ENCODE measurements at regions not wholly inside any gene's neighbourhood (a gene's known extent, or its start where the extent isn't known, plus 50 kb on each side); places are given as distances from the start of the nearest gene placed in this dataset.

DNA sequence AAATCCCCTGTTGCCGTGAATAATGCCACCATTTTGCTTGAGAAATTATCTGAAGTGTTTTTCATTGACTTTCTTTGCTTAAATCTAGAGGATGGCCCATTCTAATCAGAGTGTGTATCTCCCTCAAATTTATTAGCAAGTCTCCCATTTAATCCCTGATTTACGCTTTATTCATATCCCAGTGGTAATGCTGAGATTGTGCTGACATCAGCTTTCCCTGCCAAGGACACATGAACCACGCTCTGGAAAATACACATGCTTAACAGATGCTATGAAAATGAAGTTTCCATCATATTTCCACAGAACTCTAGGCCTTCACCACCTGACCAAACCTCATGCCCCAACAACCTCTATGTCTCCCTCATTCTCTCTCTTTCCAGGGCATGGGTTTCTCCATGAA, 545.4 kb downstream of the TUSC7 start:
- no peak for DNase-seq (ENCODE audit: low spot score)

DNA sequence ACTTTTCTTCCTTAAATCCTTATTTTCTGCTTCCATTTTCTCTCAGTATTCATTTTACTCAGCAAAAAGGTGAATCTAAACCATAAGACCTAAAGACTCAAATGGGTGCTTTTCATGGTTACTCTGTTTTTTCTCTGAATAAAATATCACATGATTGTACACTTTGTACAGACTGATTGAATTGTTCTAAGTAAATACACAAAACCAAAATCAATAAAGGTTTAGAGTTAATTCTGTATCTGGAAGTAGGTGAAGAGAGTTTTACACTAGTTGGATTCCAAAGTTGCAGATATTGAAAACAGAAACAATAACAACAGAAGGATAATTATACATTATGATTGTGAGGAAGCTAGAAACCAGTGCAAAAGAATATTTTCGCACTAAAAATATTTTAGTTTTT, 546.2 kb downstream of the TUSC7 start:
- no peak for DNase-seq (ENCODE audit: low spot score)

DNA sequence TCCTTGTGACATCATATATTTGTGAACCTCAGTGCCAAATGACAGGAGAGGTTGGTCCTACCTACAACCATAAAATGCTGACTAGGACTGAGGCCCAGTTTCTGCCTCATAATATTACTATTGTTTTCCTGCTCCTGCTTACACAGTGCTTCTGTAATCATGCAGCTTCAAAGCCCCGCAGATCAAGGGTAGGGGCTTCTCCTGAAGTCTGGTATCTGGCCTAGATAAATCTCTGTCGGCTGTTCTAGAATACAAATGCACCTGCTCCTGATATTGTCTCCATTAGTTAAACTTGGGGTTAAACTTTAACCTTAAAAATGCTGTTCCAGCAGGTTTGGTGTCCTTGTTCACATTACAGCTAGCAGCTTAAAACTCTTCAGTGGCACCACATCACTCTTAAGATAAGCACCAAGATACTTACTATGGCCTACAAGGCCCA, 552.4 kb downstream of the TUSC7 start:
- DNase-seq (ENCODE audit: low spot score), result no peak

DNA sequence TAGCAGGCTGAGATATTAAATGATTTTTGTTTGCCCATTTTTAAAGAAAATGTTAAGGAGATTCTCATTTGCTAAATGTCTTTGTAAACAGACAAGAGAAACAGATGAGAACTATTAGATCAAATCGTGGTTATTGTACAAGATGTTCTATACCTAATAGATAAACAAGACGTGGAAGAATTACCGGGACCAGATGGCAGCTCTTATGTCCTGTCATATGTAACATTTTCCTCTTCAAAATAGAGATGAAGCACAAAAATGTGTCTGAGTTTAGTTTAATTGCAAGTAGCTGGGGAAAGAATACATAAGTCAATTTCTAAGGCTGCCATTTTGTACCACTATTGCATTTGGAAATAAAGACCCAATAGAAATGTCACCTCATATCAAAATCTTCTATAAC, 553.7 kb downstream of the TUSC7 start:
- DNase-seq (ENCODE audit: low spot score), result no peak

DNA sequence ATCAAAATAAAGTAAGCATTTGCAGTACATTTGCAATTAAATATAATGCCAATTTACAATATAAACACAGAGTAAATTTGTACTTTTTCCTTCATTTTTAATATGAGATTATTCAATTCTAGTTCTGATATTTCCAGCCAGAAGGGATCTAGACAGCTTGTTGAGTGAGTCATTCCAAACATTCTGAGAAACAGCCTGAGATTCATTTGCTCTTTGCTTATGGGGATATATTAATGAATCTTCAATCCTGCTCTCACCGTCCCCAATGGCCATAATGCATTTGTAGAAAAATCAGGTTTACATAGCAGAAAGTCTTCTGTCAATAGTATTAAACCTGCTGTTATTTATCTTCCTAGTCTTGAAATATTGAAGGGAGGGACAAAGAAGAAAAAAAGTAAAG, 554.2 kb downstream of the TUSC7 start:
- DNase-seq (ENCODE audit: low spot score), result no peak

DNA sequence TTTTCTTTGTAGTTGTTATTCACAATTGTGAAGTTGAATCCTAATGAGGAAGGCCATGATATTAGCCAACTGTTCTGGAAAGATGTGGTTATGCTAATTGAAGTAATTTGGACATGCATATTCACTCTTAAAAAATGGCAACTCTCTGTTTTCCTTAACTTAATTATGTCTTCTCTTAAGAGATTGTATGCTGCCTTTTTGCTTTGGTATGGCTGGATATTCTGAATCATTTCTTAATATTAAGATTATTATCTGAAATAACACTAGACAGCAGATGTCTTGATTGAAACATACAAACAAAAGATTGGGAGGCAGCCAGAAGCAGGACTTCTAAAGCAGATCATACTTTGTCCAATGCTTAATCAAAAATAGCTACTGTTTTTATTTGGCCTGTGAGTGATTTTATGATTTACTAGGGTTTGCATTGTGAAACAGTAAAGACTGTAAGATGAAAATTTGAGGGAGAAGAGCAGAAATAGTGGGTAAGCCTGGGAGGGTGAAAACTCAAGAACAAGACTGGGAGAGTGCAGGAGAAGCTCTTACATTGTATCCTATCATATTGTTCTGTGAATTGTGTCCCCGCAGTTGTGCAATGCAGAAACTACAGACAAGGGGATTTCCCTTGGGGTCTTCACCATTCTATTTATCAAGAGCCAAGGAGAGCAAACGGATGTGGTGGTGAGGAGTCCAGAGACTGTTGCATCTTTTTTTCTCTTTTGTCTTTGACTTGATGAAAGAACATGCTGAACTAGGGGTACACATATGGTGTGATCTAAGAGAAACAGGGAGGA, 554.8 kb downstream of the TUSC7 start:
- DNase-seq (ENCODE audit: low spot score), result no peak

DNA sequence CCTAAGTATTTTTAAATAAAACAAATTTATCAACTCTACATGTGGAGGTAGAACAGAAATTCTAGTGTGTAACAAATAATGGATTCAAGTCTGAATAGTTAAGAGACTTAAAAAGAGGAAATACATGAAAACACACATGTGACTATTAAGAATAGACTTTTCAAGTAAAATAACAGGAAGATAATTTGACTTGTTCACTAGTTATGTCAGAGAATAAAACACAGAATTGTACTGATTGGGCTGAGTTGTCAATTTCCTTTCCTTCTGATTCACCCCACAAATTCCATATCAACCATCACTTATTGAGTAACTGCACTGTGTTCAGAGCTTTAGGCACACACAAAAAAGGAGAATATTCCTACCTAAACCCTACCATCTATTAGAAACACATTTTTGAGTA, 557.2 kb downstream of the TUSC7 start:
- DNase-seq (ENCODE audit: low spot score), result no peak

DNA sequence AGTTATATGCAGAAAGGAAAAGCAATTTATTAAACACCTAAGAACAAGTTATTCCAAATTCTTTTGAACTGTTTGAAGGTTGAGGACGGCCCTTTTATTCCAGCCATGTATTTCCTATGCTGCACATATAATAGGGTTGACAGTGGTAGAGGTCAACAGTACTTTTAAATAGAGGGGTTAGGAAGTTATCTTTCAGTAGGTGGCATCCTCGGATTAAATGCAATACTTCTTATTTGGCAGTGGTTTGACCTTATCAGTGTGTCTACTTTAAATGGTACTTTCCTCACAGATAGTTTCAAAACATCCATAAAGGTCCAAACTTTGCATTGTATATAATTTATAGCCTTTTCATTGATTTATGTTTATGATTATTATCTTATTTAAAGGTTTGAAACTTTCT, 558.7 kb downstream of the TUSC7 start:
- no peak for DNase-seq (ENCODE audit: low spot score)

DNA sequence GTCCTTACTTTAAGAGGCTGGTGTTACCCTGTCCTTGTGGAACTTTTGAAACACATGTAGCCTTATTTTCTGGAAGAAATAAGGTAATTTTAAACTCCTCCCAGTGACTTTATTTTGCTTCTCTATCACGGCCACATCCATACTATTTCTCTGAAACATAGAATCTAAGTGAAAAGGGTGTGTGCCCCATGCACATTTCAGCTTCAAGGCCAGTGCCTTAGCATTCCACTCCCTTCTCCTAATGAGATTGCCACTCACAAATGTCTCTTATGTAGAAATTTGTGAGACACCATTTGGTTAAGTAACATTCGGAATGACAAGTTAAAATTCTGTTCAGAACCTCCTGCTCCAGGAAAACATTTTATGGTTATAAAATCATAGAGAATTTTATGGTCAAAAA, 562.7 kb downstream of the TUSC7 start:
- no peak for DNase-seq (ENCODE audit: low spot score)

DNA sequence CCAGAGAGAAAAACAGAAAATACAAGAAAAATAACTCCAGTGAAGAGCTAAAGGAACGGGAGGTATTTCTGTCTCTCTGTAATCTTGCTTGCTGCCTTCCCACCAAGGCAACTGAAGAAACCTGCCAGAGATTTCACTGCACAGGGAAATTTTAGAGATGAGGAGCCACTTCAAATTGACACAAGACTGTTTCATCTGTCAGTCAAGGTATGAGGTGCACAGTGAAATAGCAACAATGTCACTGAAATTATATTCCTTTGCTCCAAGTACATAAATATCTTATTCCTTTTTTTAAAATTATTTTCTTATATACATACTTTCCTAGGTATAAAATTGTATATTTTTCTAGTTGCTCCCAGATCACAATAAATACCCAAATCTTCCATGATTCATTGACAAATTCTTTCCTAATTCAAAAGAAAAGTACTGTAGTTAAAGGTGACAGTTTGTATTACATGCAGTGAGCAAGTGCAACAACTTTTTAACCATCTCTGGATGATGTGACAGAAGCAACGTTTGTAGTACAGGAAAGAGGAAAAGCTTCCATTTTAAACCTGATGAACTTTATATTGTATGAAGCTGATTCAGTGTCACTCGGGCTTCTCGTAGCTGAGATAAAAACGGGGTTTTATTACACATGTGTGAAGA, 563.4 kb downstream of the TUSC7 start:
- no peak for DNase-seq (ENCODE audit: low spot score)

DNA sequence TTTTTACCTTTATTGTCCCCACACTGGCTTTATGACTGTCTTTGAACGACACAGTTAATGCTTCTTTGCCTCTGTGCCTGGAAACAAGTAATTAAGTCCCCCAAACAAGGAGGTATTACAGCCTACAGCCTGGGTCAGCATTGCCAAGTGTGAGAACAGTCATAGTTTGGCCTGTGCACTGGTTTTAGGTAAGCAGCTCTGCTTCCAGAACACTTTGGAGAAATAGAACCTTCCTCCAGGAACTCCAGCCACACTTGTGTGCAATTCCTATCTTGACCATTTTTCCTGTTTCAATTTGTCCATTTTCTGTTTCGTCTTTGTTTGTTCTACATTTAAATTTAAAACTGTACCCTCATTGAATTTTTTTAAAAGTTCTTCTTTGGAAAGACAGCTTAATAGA, 568.2 kb downstream of the TUSC7 start:
- DNase-seq (ENCODE audit: low spot score), result no peak

DNA sequence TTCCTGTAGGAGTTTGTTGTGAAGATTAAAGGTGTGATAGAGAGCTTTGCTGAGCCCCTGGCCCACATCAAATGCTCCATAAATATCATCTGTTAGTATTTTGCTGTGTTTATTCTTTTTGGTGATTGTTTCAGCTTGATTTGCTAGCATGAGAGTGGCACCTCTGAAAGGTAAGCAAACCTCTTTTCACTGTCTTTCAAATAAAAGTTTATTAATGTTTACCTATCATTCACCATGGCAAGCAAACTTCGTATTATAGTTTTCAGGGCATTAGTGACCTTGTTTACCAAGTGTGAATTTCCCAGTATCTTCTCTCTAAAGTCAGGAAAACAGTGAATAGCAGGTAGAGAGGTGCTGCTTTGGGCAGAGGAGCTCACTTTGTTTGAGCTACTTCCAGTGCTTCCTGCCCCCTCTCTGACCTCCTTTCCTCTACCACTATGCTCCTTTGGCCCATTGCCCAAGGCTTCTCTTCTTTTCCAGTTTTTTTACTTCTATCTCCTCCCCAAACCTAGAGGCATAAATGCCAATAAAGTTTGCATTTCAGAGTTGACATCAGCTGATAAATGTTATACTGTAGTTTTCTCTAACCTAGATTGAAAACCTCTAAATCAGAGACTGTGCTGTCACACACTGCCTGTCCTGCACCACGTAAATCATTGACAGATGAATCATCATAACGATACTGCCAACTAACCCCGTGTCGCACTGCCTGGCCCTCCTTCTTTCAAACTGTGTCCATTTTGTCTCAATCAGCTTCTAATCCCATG, 569.0 kb downstream of the TUSC7 start:
- DNase-seq (ENCODE audit: low spot score), result no peak

DNA sequence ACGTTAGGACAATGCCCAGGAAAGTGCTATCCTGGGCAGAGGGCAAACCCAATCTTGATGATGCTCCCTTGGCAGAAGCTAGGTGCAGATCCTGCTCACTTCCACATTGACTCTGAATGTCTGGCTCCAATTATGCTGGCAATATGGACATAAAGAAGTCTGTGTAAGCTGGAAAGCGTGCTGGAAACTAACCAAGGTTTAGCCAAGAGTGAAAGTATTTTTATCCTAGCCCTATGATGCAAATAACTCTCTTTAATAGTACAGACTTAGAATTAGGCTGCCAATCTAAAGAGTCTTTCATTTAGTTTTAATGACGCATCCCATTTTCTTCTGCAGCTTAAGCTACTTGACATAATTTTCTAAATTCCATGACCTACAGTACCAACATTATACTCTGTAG, 571.8 kb downstream of the TUSC7 start:
- DNase-seq (ENCODE audit: low spot score), result no peak

DNA sequence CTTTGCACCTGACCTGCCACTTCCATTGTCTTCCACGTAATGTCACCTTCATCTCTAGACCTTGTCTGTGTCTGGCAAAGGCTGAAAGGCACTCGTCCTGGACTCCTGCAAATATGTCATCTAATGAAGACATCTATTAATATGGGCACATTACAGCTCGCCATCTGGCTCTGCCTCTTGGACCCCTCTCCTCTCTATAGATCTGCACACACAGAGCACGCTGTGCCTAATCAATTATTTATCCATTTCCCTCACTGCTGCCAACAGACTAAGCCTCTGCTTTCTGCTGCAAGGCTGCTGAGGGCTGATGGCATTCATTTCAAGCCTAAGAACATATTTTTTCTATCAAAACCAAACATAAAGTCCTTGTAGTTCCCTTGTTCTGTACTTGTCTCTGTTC, 573.0 kb downstream of the TUSC7 start:
- DNase-seq (ENCODE audit: low spot score), result no peak

DNA sequence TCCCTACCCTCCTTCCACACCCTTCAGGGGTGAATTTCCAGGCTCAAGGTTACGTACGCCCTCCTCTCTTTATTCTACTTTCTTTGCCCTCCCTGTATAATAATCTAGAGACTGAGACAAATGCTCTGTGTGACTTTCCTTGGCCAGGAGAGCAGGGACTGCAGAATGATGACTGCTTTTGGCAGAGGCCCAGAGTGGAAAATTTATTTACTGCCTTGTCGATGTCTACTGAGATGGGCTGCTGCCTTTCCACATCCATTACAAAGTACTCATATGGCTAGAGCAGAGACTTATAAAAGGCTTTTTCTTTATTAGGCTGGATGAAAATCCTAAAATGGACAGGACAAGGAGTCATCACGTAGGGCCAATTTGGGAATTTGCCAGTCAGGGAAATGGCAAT, 576.2 kb downstream of the TUSC7 start:
- no peak for DNase-seq (ENCODE audit: low spot score)

DNA sequence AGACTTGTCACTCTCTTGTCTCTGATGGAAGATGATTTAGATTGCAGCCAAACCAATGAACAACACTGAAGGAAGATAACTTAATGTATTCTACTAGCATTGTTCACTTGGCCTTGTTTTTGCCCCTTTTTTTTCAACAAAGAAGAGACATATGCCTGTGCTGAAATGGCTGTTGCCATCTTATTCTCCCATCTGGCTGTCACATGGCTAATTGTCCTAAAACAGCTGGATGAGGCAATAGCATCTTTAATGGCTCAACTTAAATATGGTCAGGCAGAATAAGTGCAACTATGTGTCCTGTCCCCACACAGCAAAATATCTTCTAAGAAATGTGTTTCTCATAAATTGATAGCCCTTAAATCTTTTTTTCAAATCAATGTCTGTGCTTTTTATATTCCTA, 576.9 kb downstream of the TUSC7 start:
- no peak for DNase-seq (ENCODE audit: low spot score)

DNA sequence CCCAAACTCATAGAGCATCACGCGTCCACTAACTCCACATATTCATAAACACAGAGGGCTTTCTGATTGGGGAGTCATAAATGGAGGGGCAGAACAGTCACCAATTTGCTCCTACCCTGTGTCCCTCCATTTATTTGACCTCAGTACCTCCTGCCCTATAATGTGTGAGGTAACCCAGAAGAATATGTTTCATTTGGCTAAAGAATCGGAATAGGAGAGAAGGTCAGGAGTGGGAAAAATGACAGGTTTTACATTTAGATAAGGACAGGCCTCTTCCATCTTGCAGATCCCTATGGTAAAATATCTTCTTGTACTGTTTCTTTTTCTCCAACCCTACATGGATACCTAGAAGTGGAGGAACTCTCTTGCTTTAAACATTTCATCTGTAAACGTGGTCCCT, 578.0 kb downstream of the TUSC7 start:
- DNase-seq (ENCODE audit: low spot score), result no peak

DNA sequence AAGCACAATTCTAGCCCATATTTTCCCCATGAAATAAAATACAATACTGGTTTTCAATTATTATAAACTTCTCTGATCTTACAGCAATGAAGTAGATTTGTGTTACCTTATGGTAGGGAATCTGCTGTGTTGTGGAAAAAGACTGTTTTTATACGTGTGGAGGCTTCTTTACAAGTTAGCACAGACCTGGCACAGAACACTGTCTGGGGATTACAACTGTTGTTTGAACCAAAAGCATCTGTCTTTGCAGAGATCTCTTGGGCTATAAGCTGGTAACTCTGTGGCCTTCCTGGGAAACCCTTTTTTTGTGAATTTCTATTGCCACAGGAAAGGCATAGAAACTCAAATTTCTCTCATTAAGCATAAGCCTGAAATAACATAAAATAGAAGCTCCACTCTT, 581.9 kb downstream of the TUSC7 start:
- DNase-seq (ENCODE audit: low spot score), result no peak

DNA sequence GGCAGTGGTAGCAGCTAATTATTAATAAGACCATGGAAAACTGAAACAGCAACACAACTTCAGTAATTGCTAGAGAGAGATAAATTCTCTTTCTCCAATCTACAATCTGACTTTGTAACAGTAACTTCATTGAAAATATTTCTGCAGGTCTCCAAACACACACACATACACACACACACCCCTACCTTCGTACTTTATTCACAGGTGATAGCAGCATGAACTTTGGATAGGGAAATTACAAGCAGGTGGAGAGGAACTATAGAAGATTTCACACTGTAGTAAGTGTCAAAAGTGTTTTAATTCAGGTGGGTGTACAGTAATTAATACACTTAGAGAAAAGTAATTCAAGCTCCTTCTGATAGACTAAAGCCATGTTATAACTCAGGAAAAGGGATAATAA, 587.5 kb downstream of the TUSC7 start:
- DNase-seq (ENCODE audit: low spot score), result no peak

DNA sequence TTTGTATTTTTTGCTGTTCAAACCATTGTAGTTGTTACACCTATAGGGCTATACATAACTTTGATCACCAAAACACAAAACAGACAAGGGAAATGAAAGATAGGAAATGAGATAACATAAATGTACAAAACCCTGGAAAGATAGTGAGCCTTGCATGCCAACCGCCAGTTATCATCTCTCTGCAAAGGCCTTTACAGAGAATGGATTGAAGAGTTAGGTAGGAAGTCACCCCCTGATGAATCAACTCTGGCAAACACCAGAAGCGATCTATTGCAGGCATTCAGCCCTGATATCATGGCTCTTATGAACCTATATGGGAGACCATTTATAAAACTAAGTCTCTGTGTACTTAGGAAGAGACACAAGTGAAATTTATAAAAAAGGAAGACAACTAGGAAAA, 588.0 kb downstream of the TUSC7 start:
- no peak for DNase-seq (ENCODE audit: low spot score)

DNA sequence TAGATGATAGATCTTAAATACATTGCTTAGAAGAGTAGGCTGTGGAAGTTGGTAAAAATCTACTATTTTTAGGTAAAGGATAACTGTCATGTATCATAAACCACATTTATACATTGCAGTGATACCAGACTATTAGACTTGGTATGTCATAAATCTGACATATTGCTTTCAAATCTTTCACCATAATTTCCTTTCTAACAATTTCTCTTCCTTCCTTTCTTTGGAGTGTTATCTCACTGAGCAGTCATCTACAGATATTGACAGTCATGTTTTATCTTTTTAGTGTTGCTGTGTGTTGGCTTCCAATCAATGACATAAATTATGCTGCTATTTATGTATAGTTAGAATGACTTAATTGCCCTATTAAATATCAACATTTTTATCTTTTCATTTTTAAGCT, 588.7 kb downstream of the TUSC7 start:
- DNase-seq (ENCODE audit: low spot score), result no peak

DNA sequence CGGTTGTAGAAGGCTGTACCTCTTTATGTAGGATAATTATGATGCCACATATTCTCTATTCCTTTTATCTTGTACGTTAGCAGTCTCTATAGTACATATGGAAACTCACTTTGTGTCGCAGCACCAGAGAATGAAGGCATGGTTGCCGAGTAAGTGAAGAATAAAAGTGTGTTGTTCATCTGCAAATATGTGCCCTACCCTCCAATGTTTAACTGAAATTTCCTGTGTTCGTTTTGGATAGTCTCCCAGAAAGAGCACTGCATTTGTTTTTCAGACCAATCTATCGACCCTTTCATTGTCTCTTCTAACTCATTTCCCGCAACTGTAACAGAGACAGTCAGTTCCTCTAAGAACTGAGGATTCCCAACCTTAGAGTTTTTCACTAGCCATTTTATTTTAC, 592.8 kb downstream of the TUSC7 start:
- DNase-seq (ENCODE audit: low spot score), result no peak

DNA sequence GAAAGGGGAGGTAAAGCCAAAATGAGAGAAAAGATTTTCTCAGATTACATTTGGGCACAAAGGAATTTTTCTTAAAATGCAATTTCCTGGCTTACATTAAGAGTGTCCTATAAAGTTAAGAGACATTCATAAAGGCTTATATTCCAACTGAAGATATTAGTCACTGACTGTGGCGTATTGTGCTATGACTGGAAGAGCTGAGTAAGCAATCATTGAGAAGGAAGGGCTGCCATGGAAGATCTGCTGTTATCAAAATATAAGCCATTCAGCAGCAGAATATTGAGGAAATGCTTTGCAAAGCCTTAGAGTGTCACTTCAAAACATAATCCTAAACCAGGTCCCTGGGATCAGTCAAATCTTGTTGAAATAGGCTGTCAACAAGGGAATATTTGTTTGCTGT, 593.9 kb downstream of the TUSC7 start:
- DNase-seq (ENCODE audit: low spot score), result no peak

Measured in hematopoietic multipotent progenitor cell treated with erythropoietin and hydrocortisone succinate and interleukin-3 and kit ligand, for 15 days (in vitro differentiated cells).